Stimulated activated naive CD4-positive, alpha-beta T cell treated with Interleukin-2 at 50 U/mL for 16 hours (primary cell): ENCODE measurements at regions not wholly inside any gene's neighbourhood (a gene's known extent, or its start where the extent isn't known, plus 50 kb on each side); places are given as distances from the start of the nearest gene placed in this dataset.
"Not testable (repeated sequence)": the region's sequence is repeated elsewhere in the genome, so short reads cannot be mapped to it uniquely, and the experiment has no call there.

ENCODE experiments used
- DNase-seq: peaks from one replicate; lab custom pipeline; 2025; lab: John Stamatoyannopoulos, UW

GRCh38 chr10:124164264-124164663 is 70.9 kb upstream of the CHST15 start:
- DNase-seq, result no peak

GRCh38 chr10:124162774-124163354 is 69.5 kb upstream of the CHST15 start:
- DNase-seq, result no peak

GRCh38 chr10:124162136-124162535 is 68.7 kb upstream of the CHST15 start:
- no peak for DNase-seq

GRCh38 chr10:124161601-124162000 is 68.2 kb upstream of the CHST15 start:
- no peak for DNase-seq

- no peak for DNase-seq
Measured at GRCh38 chr10:124160943-124161582, 67.7 kb upstream of the CHST15 start.

- no peak for DNase-seq
Measured at GRCh38 chr10:124160176-124160575, 66.8 kb upstream of the CHST15 start.

- no peak for DNase-seq
Measured at GRCh38 chr10:124159153-124159552, 65.8 kb upstream of the CHST15 start.

- no peak for DNase-seq
Measured at GRCh38 chr10:124158592-124158991, 65.2 kb upstream of the CHST15 start.

GRCh38 chr10:124157271-124157681 is 63.9 kb upstream of the CHST15 start:
- DNase-seq, result no peak

- no peak for DNase-seq
Measured at GRCh38 chr10:124156524-124157260, 63.3 kb upstream of the CHST15 start.

- DNase-seq, result no peak
Measured at GRCh38 chr10:124155781-124156435, 62.5 kb upstream of the CHST15 start.

GRCh38 chr10:124153023-124153826 is 59.8 kb upstream of the CHST15 start:
- DNase-seq, result peak; percentile 9

- DNase-seq, result no peak
Measured at GRCh38 chr10:124152139-124153022, 59.0 kb upstream of the CHST15 start.

- no peak for DNase-seq
Measured at GRCh38 chr10:124151466-124152095, 58.2 kb upstream of the CHST15 start.

- no peak for DNase-seq
Measured at GRCh38 chr10:124150807-124151417, 57.5 kb upstream of the CHST15 start.

GRCh38 chr10:124150189-124150806 is 56.9 kb upstream of the CHST15 start:
- no peak for DNase-seq

- DNase-seq, result no peak
Measured at GRCh38 chr10:124149189-124150042, 56.0 kb upstream of the CHST15 start.

GRCh38 chr10:124148509-124149188 is 55.3 kb upstream of the CHST15 start:
- not testable (repeated sequence) for DNase-seq
